IMR-90 (cell line): ENCODE measurements at regions not wholly inside any gene's neighbourhood (a gene's known extent, or its start where the extent isn't known, plus 50 kb on each side); places are given as distances from the start of the nearest gene placed in this dataset.
A peak's percentile ranks its signal among the peaks of the same experiment; 100 is the strongest.

Experiments
- ATAC-seq: fragments of 200-7000 bp; cut with Tn5 transposase; 2 replicates; pipeline ENCODE4 v1.9.1; 2020; ENCODE audit warnings: low read depth, mild to moderate bottlenecking, moderate library complexity
- BruUV-seq: library from RNA; stranded (reverse); fragments of 400-500 nt; replicated peaks from 2 replicates; lab custom pipeline; 2021; lab: Mats Ljungman, UMichigan
- CTCF ChIA-PET: fragments of 300-600 bp; formaldehyde crosslinking; extraction: SDS; loops from one replicate; lab custom pipeline; 2021; ENCODE audit warnings: antibody characterized with exemption; lab: Yijun Ruan, JAX
- POLR2A ChIA-PET: fragments of 300-600 bp; sonication (Branson Sonifier 250); formaldehyde crosslinking; loops from one replicate; lab custom pipeline; 2022; ENCODE audit warnings: antibody characterized with exemption; ENCODE audit not compliant: unreplicated experiment; lab: Charles Lee
- DNase-seq: peaks from one replicate; pipeline ENCODE4 v3.0.0; 2013
- H2AFZ ChIP-seq: replicated peaks from 2 replicates; pipeline ENCODE3; 2013; ENCODE audit warnings: low read length, mild to moderate bottlenecking; ENCODE audit not compliant: poor library complexity
- H2AK5ac ChIP-seq: 2 replicates; pipeline ENCODE4 v1.6.1; 2013; ENCODE audit warnings: low read depth, low read length, inconsistent platforms
- H2AK9ac ChIP-seq: replicated peaks from 2 replicates; pipeline ENCODE3; 2013; ENCODE audit warnings: mild to moderate bottlenecking, low read depth, low read length, moderate library complexity; ENCODE audit not compliant: poor library complexity
- H2BK120ac ChIP-seq: 2 replicates; pipeline ENCODE4 v1.6.1; 2013; ENCODE audit warnings: low read depth, low read length, inconsistent platforms
- H2BK15ac ChIP-seq: 3 replicates; pipeline ENCODE4 v1.6.1; 2013; ENCODE audit warnings: low read depth, low read length, inconsistent platforms
- H2BK20ac ChIP-seq: 2 replicates; pipeline ENCODE4 v1.6.1; 2013; ENCODE audit warnings: low read depth, mild to moderate bottlenecking, inconsistent platforms, low read length, moderate library complexity
- H2BK5ac ChIP-seq: 2 replicates; pipeline ENCODE4 v1.6.1; 2013; ENCODE audit warnings: mild to moderate bottlenecking, low read depth, low read length, inconsistent platforms; ENCODE audit not compliant: poor library complexity, severe bottlenecking
- H3K14ac ChIP-seq: replicated peaks from 2 replicates; pipeline ENCODE4 v1.6.1; 2013; ENCODE audit warnings: low read depth, low read length, inconsistent platforms
- H3K18ac ChIP-seq: 2 replicates; pipeline ENCODE4 v1.6.1; 2013; ENCODE audit warnings: low read depth, low read length, control low read depth
- H3K23ac ChIP-seq: 2 replicates; pipeline ENCODE4 v1.6.1; 2013; ENCODE audit warnings: low read depth, low read length, inconsistent platforms
- H3K27ac ChIP-seq: 2 replicates; pipeline ENCODE4 v1.5.1; 2013; ENCODE audit warnings: mild to moderate bottlenecking, control low read depth, low read length; ENCODE audit not compliant: insufficient read depth
- H3K27me3 ChIP-seq: 2 replicates; pipeline ENCODE4 v1.6.1; 2013; ENCODE audit warnings: low read length; ENCODE audit not compliant: control insufficient read depth, insufficient read depth
- H3K36me3 ChIP-seq: 2 replicates; pipeline ENCODE4 v1.6.1; 2013; ENCODE audit warnings: low read length, mixed read lengths; ENCODE audit not compliant: control insufficient read depth, insufficient read depth
- H3K4ac ChIP-seq: 2 replicates; pipeline ENCODE4 v1.6.1; 2013; ENCODE audit warnings: low read depth, low read length, inconsistent platforms
- H3K4me1 ChIP-seq: 2 replicates; pipeline ENCODE4 v1.6.1; 2013; ENCODE audit warnings: low read length, mixed read lengths; ENCODE audit not compliant: control insufficient read depth, insufficient read depth
- H3K4me2 ChIP-seq: 2 replicates; pipeline ENCODE4 v1.6.1; 2013; ENCODE audit warnings: low read depth, mild to moderate bottlenecking, control low read depth, low read length, moderate library complexity
- H3K4me3 ChIP-seq: 2 replicates; pipeline ENCODE4 v1.5.1; 2013; ENCODE audit warnings: low read depth, mild to moderate bottlenecking, control low read depth, low read length, moderate library complexity; ENCODE audit not compliant: insufficient read depth
- H3K56ac ChIP-seq: 2 replicates; pipeline ENCODE4 v1.6.1; 2013; ENCODE audit warnings: low read length, inconsistent platforms; ENCODE audit not compliant: insufficient read depth; ENCODE audit errors: extremely low read depth
- H3K79me1 ChIP-seq, 2 experiments: 2 replicates each; pipeline ENCODE4 v1.6.1; 2013; ENCODE audit warnings: low read length in 2 of 2, inconsistent platforms in 1 of 2, low read depth in 1 of 2
- H3K9ac ChIP-seq: 2 replicates; pipeline ENCODE4 v1.6.1; 2013; ENCODE audit warnings: low read depth, low read length, control low read depth
- H3K9me1 ChIP-seq: 2 replicates; pipeline ENCODE4 v1.6.1; 2013; ENCODE audit warnings: low read length, inconsistent platforms; ENCODE audit not compliant: insufficient read depth
- H3K9me3 ChIP-seq: 2 replicates; pipeline ENCODE4 v1.6.1; 2013; ENCODE audit warnings: low read length; ENCODE audit not compliant: control insufficient read depth, insufficient read depth
- H4K20me1 ChIP-seq: 2 replicates; pipeline ENCODE4 v1.6.1; 2013; ENCODE audit warnings: low read length, inconsistent platforms; ENCODE audit not compliant: insufficient read depth
- H4K5ac ChIP-seq: 2 replicates; pipeline ENCODE4 v1.6.1; 2013; ENCODE audit warnings: mild to moderate bottlenecking, low read depth, low read length, control low read depth
- H4K8ac ChIP-seq, 2 experiments: 2 replicates each; pipeline ENCODE4 v1.6.1; 2013; ENCODE audit warnings: low read depth in 2 of 2, low read length in 2 of 2, control low read depth in 1 of 2, inconsistent platforms in 1 of 2
- H4K91ac ChIP-seq: 2 replicates; pipeline ENCODE4 v1.6.1; 2013; ENCODE audit warnings: low read depth, low read length, inconsistent platforms; ENCODE audit not compliant: insufficient read depth
- CEBPB ChIP-seq: IDR thresholded peaks from 2 replicates; pipeline ENCODE4 v1.6.1; 2012; ENCODE audit warnings: low read depth, low read length, improper control_type of control experiment
- CHD1 ChIP-seq: IDR thresholded peaks from 2 replicates; pipeline ENCODE4 v1.6.1; 2012; ENCODE audit warnings: low read depth, low read length, improper control_type of control experiment
- ELK1 ChIP-seq: fragments of 150-350 bp; IDR thresholded peaks from 2 replicates; pipeline ENCODE4 v1.6.1; 2016; ENCODE audit warnings: low read depth, mild to moderate bottlenecking, low read length, moderate library complexity, borderline replicate concordance
- MAFK ChIP-seq: IDR thresholded peaks from 2 replicates; pipeline ENCODE4 v1.6.1; 2012; ENCODE audit warnings: low read depth, low read length, improper control_type of control experiment
- MAZ ChIP-seq: IDR thresholded peaks from 2 replicates; pipeline ENCODE4 v1.6.1; 2012; ENCODE audit warnings: low read depth, mild to moderate bottlenecking, low read length, improper control_type of control experiment, moderate library complexity, borderline replicate concordance
- MXI1 ChIP-seq: IDR thresholded peaks from 2 replicates; pipeline ENCODE4 v1.6.1; 2012; ENCODE audit warnings: low read depth, mild to moderate bottlenecking, low read length, moderate library complexity, borderline replicate concordance
- POLR2A ChIP-seq: IDR thresholded peaks from 2 replicates; pipeline ENCODE4 v1.6.1; 2012; ENCODE audit warnings: mild to moderate bottlenecking, low read depth, low read length
- USF2 ChIP-seq: fragments of 150-350 bp; IDR thresholded peaks from 2 replicates; pipeline ENCODE4 v1.6.1; 2017; ENCODE audit warnings: mild to moderate bottlenecking, antibody characterized with exemption, low read length, low read depth
- WGBS, 2 experiments: methylation state at CpG; one replicate each; pipeline versions ENCODE4 v1.1.5 to v1.1.7; 2013; ENCODE audit warnings: missing lambda C conversion rate in 2 of 2; ENCODE audit not compliant: insufficient read length in 1 of 2; ENCODE audit errors: extremely low coverage in 2 of 2; 5-methylcytosine and 5-hydroxymethylcytosine counted together
- dilution Hi-C: fragments of 300-500 bp; cut with HindIII; formaldehyde crosslinking; loops from one replicate; pipeline ENCODE4 v1.14.3; 2018; ENCODE audit warnings: low sequenced_read_pairs; ENCODE audit not compliant: unreplicated experiment
- in situ Hi-C: fragments of 300-500 bp; cut with MboI; formaldehyde crosslinking; loops from 3 replicates; pipeline ENCODE4 v1.14.3; 2019; ENCODE audit warnings: low sequenced_read_pairs, inconsistent platforms, mixed read lengths
- intact Hi-C: fragments of 100-400 bp; cut with micrococcal nuclease; formaldehyde crosslinking; loops from 2 replicates; pipeline ENCODE4 v1.10.0; 2022

GRCh38 chr2:225192869-225193268 lies 150.6 kb upstream of the DOCK10 start:
- no CpG with 5 or more reads among the region's 3 CpGs for WGBS, 2 experiments
- Histone ChIP-seq H2BK5ac (peak overlapping the region; percentile 39), H3K4me3 (no peak overlapping the region), H3K4me1 (peaks cover 2% of the 10 kb centered on the region; the same call in 1 of the 2 replicates), H3K79me1 (no peaks in the 10 kb centered on the region), H3K14ac (no peak overlapping the region), H3K18ac (no peak overlapping the region), H2AK9ac (no peak overlapping the region), H3K27ac (no peak overlapping the region), H3K4ac (no peak overlapping the region), H4K91ac (no peak overlapping the region), H3K9me1 (no peaks in the 10 kb centered on the region), H4K8ac (no peak overlapping the region; a peak in 1 of 4 replicates), H3K9me3 (no peaks in the 10 kb centered on the region), H2BK120ac (no peak overlapping the region), H2BK20ac (no peak overlapping the region), H3K4me2 (no peak overlapping the region), H3K23ac (no peak overlapping the region), H3K56ac (no peak overlapping the region), H2AK5ac (no peak overlapping the region), H3K27me3 (no peaks in the 10 kb centered on the region), H3K36me3 (no peaks in the 10 kb centered on the region), H4K5ac (no peak overlapping the region), H2BK15ac (no peak overlapping the region), H2AFZ (no peak overlapping the region), H3K9ac (no peak overlapping the region), H4K20me1 (no peaks in the 10 kb centered on the region)
- peak; percentile 47 for DNase-seq
- POLR2A ChIA-PET = no interaction called here
- TF ChIP-seq CHD1 (no peak), MXI1 (no peak), CEBPB (peak; percentile 67; the same call in 1 of the 2 replicates), MAFK (peak; percentile 46), POLR2A (no peak), ELK1 (no peak), USF2 (no peak), MAZ (no peak)
- dilution Hi-C loops = no loop called here
- no TSS peak for BruUV-seq
- ATAC-seq = peak; percentile 38; the same call in 1 of the 2 replicates
- in situ Hi-C loops = no loop called here
- CTCF ChIA-PET = no interaction called here
- intact Hi-C loops = no loop called here
